NT2/D1 (cell line): ENCODE measurements at regions not wholly inside any gene's neighbourhood (a gene's known extent, or its start where the extent isn't known, plus 50 kb on each side); places are given as distances from the start of the nearest gene placed in this dataset.

Source experiments
- YY1 ChIP-seq: IDR thresholded peaks from 2 replicates; pipeline ENCODE4 v1.6.1; 2011; ENCODE audit not compliant: insufficient read length, insufficient read depth
- ZNF274 ChIP-seq: IDR thresholded peaks from 2 replicates; pipeline ENCODE4 v1.6.1; 2011; ENCODE audit warnings: mild to moderate bottlenecking, low read depth, low read length

DNA sequence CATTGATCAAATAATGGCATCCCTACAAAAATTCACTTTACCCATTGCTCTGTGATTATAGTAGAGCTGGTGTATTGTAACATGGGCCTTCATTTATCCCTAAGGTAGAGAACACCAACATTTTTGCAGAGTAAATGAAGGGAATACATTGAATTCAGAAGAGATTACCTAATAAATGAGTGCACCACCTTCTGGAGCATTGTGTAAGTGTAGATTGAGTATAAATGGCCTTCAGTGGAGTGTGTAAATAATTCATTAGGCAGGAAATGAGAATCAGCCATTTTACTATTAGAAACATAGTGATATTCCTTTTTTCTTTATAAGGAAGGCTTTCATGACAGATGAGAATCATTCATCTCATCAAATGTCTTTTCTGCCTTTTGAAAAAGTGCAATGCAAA is 155.8 kb downstream of the FAM47B start:
- TF ChIP-seq ZNF274 (no peak), YY1 (no peak)
